GM18505 (cell line): ENCODE measurements at regions not wholly inside any gene's neighbourhood (a gene's known extent, or its start where the extent isn't known, plus 50 kb on each side); places are given as distances from the start of the nearest gene placed in this dataset.
"Not testable (repeated sequence)": the region's sequence is repeated elsewhere in the genome, so short reads cannot be mapped to it uniquely, and the experiment has no call there.

ENCODE experiments used
- ATAC-seq: cut with Tn5 transposase; IDR thresholded peaks from one replicate; pipeline ENCODE4 v1.9.1; 2021; ENCODE audit not compliant: unreplicated experiment
- POLR2A ChIP-seq: IDR thresholded peaks from 4 replicates; pipeline ENCODE4 v1.6.1; 2011; ENCODE audit warnings: borderline replicate concordance; ENCODE audit not compliant: insufficient read depth, insufficient read length; ENCODE audit errors: extremely low read depth

DNA sequence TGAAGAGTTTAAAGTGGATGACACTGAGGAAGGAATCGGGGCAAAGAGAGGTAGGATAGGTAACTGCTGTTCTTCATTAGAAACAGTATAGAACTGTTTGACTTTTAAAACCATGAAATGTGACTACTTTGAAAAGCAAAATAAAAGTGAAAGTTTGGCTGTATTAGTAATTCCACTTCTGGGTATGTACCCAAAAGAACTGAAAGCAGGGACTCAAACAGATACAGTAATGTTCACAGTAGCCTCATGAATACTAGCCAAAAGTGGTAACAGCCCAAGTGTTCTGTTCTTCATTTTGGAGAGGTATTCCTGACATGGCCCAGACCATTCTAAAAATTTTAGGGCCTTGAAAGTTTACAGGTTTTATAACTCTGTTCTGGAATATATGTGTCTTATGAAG is 1055.4 kb downstream of the TBL1XR1 start:
- TF ChIP-seq POLR2A, result no peak
- ATAC-seq, result no peak

DNA sequence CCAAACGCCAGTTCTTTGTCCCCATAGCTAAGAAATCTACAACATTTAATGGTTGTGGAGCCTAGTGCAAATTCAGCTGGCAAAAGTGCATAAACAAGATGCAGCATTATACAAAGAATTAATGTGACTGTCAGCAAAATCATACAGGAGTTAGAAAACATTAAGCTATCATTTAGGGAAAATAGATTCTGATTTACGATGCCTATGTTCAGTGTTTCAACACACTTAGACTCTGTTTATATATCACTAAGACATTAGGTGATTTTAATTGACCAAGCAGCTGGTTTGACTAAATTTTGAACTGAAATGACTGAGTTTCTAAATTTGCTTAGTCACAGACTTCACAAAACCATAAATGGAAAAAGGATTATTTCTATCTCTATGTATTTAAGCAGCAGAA is 1076.8 kb downstream of the TBL1XR1 start:
- no peak for ATAC-seq
- no peak for TF ChIP-seq POLR2A

DNA sequence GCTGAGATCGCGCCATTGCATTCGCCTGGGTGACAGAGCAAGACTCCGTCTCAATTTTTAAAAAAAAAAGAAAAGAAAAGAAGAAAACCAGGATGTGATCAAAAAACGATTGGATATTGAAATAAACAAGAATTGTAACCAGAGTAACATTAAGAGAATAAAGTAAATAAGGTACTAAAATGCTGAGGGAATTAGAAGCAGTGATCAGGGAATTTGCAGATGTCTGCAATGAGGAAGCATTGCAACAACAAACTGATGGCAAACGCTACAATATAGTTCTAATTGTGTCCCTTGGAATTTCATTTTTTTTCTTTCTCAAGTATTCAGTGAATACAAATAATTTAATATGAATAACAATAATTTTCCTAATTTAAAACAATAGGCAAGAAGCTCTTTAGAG is 1077.5 kb downstream of the TBL1XR1 start:
- no peak for ATAC-seq
- no peak for TF ChIP-seq POLR2A

DNA sequence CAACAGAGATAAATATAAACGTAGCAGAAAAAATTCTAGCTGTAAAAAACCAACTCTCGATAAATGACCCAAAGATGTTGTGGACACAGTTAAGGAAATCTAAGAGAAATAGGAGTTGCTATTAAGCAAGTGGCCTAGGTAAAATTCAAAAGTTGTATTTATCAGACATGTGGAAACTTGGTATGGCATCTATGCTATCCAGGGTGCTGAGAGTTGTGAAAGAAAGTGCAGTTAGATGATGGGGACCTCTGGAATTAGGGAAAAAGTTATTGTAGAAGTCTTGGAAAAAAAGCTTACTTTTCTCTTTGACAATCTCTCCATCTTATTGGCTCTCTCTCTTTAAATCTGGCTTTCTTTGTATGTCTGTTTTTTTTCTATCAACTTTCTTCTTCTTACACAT is 1090.9 kb downstream of the TBL1XR1 start:
- no peak for TF ChIP-seq POLR2A
- ATAC-seq, result no peak

DNA sequence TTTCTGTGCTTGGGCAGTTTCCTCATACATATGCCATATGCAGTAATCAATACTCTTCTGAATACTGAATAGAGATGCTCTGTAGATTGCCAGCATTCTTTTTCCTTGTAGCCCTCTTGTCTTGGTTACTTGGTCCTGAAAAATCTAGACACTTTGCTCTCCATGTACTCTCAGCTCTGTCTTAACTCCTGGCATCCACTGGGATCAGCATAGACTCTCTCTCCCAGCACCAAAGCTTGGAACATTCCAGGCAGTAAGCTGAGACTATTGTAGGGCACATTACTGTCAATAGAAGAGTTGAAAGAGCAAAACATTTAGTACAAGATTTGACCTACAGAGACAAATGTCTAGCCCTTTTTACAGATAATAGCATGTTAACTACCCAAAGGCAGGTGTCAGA is 1100.3 kb downstream of the TBL1XR1 start:
- TF ChIP-seq POLR2A, result no peak
- ATAC-seq, result no peak

DNA sequence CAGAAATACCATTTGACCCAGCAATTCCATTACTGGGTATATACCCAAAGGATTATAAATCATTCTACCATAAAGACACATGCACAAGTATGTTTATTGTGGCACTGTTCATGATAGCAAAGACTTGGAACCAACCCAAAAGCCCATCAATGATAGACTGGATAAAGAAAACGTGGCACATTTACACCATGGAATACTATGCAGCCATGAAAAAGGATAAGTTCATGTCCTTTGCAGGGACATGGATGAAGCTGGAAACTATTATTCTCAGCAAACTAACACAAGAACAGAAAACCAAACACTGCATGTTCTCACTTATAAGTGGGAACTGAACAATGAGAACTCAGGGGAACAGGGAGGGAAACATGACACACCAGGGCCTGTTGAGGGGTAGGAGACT is 1103.4 kb downstream of the TBL1XR1 start:
- not testable (repeated sequence) for ATAC-seq

DNA sequence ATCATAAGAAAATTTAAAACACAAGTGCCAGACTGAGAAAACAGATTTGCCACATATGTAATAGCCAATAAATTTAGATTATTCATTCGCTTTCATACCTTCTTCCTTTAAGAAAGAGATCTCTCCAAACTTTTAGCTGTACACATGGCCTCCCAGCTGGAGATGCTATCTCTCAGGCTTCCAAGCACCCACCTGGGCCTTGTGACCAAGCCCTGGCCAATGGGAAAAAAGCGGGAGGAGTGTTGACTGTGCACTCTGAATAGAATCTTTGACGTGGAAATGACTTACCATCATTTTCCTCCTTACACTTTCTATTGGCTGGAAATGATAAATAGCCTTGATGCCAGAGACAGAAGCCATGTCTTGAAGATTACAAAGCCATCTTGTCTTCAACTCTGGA is 1106.6 kb downstream of the TBL1XR1 start:
- no peak for ATAC-seq
- no peak for TF ChIP-seq POLR2A

DNA sequence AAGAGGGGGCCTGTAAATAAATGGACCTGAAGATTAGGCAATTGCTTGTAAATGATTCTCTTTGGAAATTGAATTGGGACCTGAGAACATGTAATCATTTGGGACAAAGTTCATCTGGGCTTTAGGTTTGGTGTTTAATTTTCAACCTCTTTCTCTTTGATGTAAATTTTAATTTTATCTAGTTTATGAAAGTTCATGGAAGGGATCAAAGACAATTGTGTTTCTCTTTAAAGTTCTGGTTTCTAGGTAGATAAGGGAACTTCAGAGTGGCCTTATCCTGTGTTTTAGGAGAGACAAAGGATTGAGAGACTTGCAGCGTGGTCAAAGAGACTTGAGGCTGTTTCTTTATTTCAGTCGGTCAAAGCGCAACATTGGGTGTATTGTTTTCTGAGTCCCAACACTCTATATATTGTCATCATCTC is 1108.3 kb downstream of the TBL1XR1 start:
- ATAC-seq, result no peak
- no peak for TF ChIP-seq POLR2A

DNA sequence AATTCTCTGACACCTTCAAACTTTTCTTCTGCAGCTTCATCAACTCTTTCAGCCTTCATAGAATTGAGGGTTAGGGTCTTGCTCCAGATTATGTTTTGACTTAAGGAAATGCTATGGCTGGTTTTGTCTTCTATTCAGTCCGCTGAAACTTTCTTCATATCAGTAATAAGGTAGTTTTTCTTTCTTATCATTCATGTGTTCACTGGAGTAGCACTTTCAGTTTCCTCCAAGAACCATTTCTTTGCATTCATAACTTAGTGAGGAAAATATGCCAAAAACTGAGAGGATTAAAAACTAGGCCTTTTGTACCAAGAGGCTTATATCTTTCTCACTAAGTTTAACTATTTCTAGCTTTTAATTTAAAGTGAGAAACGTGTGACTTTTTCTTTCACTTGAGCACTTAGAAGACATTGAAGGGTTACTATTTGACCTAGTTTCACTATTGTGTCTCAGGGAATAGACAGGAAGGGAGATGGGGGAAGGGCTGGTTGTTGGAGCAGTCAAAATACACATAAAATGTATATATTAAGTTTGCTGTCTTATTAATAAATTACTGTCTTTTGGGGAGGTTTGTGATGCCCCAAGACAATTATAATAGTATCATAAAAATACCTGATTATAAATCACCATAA is 1110.1 kb downstream of the TBL1XR1 start:
- no peak for ATAC-seq
- no peak for TF ChIP-seq POLR2A

DNA sequence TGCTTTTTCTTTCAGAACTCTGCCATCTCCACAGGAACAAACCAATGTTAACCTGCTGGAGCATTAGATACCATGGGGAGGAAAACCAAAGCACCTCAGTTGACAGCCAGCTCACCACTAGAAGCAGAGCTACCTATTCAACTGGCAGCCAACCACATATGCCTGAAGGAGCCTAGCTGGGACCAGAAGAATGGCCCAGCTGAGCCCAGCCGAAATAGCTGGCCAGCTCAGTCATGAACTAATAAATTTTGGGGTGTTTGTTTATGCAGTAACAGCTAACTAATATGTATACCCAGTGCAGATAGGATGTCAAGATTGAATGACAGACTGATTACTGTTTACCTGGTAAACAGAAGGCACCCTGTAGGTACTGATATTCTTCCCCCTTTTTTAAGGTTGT is 1117.5 kb downstream of the TBL1XR1 start:
- no peak for TF ChIP-seq POLR2A
- ATAC-seq, result no peak

DNA sequence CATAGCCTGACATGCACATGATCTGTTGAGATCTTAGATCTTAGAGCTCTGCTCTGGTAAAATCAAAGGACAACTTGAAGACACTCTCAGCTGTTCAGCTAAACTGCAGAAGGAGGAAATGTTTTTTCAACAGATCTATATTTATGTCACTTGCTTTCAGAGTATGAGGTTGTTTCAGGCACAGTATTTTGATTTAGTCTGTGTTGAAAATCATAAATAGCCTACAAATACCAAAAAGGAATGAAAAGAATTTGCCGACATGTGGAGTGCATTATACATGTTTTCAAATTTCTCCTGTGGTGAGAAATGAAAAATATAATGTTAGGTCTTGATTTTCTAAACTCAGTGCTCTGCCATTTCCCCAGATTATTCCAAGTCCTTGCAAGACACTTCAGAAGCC is 1118.4 kb downstream of the TBL1XR1 start:
- TF ChIP-seq POLR2A, result no peak
- no peak for ATAC-seq

DNA sequence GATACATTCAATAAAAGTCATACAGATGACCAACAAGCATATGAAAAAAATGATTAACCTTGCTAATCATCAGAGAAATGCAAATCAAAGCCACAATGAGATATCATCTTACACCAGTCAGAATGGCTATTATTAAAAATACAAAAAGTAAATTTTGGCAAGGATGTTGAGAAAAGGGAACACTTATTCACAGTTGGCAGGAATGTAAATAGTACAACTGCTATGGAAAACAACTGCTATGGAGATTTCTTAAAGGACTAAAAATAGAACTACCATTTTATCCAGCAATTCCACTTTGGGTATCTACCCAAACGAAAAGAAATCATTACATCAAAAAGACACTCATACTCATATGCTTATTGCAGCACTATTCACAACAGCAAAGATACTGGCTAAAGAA is 1121.8 kb downstream of the TBL1XR1 start:
- ATAC-seq, result no peak
- TF ChIP-seq POLR2A, result no peak

DNA sequence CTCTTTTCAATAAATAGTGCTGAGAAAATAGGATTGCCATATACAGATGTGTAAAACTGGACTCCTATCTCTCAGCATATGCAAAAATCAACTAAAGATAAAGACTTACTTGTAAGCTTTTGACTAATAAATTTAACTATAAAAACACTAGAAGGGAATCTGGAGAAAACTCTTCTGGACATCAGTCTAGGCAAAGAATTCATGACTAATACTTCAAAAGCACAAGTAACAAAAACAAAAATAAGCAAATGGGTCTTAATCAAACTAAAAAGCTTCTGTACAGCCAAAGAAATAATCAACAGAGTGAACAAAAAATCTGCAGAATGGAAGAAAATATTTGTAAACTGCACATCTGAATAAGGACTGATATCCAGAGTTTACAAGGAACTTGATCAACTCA is 1122.2 kb downstream of the TBL1XR1 start:
- TF ChIP-seq POLR2A, result no peak
- no peak for ATAC-seq

DNA sequence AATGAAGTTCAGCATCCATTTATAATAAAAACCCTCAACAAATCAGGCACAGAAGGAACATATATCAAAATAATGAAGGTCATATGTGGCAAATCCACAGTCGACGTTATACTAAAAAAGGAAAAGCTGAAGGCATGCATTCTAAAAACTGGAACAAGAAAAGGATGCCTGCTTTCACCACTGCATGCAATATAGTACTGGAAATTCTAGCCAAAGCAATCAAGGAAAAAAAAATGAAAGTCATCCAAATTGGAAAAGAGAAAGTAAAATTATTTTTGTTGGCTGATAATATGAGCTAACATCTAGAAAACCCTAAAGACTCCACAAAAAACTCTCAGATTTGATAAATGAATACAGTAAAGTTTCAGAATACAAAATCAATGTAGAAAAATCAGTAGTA is 1123.2 kb downstream of the TBL1XR1 start:
- ATAC-seq, result no peak
- no peak for TF ChIP-seq POLR2A

DNA sequence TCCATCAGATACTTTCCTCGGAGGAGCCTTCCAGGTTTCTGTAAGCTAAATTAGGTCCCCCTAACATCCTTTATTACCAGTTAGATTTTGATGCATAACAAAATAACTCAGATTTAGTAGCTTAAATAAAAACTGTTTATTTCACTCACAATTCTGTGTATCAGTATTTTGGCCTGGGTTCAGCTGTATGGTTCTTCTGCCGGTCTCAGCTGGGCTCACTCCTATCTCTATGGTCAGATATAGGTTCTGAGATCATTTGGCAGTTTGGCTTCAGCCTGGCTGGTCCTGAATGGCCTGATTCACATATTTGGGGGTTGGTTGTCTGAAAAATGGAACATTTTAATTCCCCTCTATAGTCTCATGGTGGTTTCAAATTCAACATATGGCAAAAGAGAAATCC is 1125.3 kb downstream of the TBL1XR1 start:
- no peak for TF ChIP-seq POLR2A
- no peak for ATAC-seq
